OCI-LY1 (cell line): ENCODE measurements at regions not wholly inside any gene's neighbourhood (a gene's known extent, or its start where the extent isn't known, plus 50 kb on each side); places are given as distances from the start of the nearest gene placed in this dataset.
"Not testable (repeated sequence)": the region's sequence is repeated elsewhere in the genome, so short reads cannot be mapped to it uniquely, and the experiment has no call there.

Experiments used
- H2AFZ ChIP-seq: fragments of 200-600 bp; sonication (generic), shearing (Covaris generic); 2 replicates; pipeline ENCODE4 v1.6.0; 2014; ENCODE audit warnings: antibody characterized with exemption, mild to moderate bottlenecking, low read length
- H3F3A ChIP-seq: fragments of 200-600 bp; sonication (generic), shearing (Covaris generic); 2 replicates; pipeline ENCODE4 v1.6.0; 2014; ENCODE audit warnings: mild to moderate bottlenecking, antibody characterized with exemption, low read length, moderate library complexity; ENCODE audit not compliant: insufficient read depth
- H3K27ac ChIP-seq: fragments of 200-600 bp; sonication (generic); 2 replicates; pipeline ENCODE4 v1.5.1; 2014; ENCODE audit warnings: low read length, mixed run types, mild to moderate bottlenecking, low read depth; ENCODE audit not compliant: poor library complexity, severe bottlenecking
- H3K27me3 ChIP-seq: fragments of 200-600 bp; sonication (generic); 2 replicates; pipeline ENCODE4 v1.6.0; 2014; ENCODE audit warnings: antibody characterized with exemption, mild to moderate bottlenecking, low read length, moderate library complexity; ENCODE audit not compliant: insufficient read depth
- H3K36me3 ChIP-seq: fragments of 200-600 bp; sonication (generic); 2 replicates; pipeline ENCODE4 v1.6.1; 2014; ENCODE audit warnings: mild to moderate bottlenecking, antibody characterized with exemption, low read length, moderate library complexity, mixed read lengths; ENCODE audit not compliant: insufficient read depth
- H3K4me1 ChIP-seq: fragments of 200-600 bp; sonication (generic); 2 replicates; pipeline ENCODE4 v1.5.1; 2014; ENCODE audit warnings: mild to moderate bottlenecking, low read length, moderate library complexity; ENCODE audit not compliant: insufficient read depth, severe bottlenecking
- H3K4me2 ChIP-seq: fragments of 200-600 bp; sonication (generic), shearing (Covaris generic); 2 replicates; pipeline ENCODE4 v1.6.1; 2014; ENCODE audit warnings: low read length
- H3K4me3 ChIP-seq: fragments of 200-600 bp; sonication (generic); 2 replicates; pipeline ENCODE4 v1.5.1; 2014; ENCODE audit warnings: low read length, low read depth, mild to moderate bottlenecking, mixed read lengths; ENCODE audit not compliant: poor library complexity, severe bottlenecking
- H3K79me2 ChIP-seq: fragments of 200-600 bp; shearing (Covaris generic); 2 replicates; pipeline ENCODE4 v1.6.1; 2016; ENCODE audit warnings: mixed run types, low read length, mixed read lengths; ENCODE audit not compliant: insufficient read depth
- H3K9ac ChIP-seq: fragments of 200-600 bp; sonication (generic), shearing (Covaris generic); 2 replicates; pipeline ENCODE4 v1.6.1; 2014; ENCODE audit warnings: mild to moderate bottlenecking, low read length, mixed read lengths
- H3K9me2 ChIP-seq: fragments of 200-600 bp; sonication (generic), shearing (Covaris generic); 2 replicates; pipeline ENCODE4 v1.6.1; 2014; ENCODE audit warnings: low read depth, mild to moderate bottlenecking, low read length, mixed read lengths
- H3K9me3 ChIP-seq: fragments of 200-600 bp; shearing (Covaris generic); 2 replicates; pipeline ENCODE4 v1.6.1; 2014; ENCODE audit warnings: low read length, mixed read lengths
- H4K20me1 ChIP-seq: fragments of 200-600 bp; sonication (generic), shearing (Covaris generic); 2 replicates; pipeline ENCODE4 v1.6.0; 2016; ENCODE audit warnings: mild to moderate bottlenecking, low read length; ENCODE audit not compliant: insufficient read depth
- EZH2 ChIP-seq: fragments of 200-600 bp; sonication (generic), shearing (Covaris generic); IDR thresholded peaks from 2 replicates; pipeline ENCODE4 v1.8.0; 2017; ENCODE audit warnings: borderline replicate concordance, mixed run types, mild to moderate bottlenecking, antibody characterized with exemption, low read length, moderate library complexity, mixed read lengths
- TF ChIP-seq, protein P1 (sequence below): fragments of 200-600 bp; sonication (generic), shearing (Covaris generic); IDR thresholded peaks from 2 replicates; pipeline ENCODE4 v1.5.1; 2017; ENCODE audit warnings: mild to moderate bottlenecking, antibody characterized with exemption, low read length, moderate library complexity, mixed read lengths

- Histone ChIP-seq H3K4me3 (no peak overlapping the region), H3K79me2 (no peaks in the 10 kb centered on the region), H3K36me3 (no peaks in the 10 kb centered on the region), H3K9me3 (no peaks in the 10 kb centered on the region), H3K27ac (no peak overlapping the region), H3F3A (no peaks in the 10 kb centered on the region), H3K4me2 (no peak overlapping the region), H3K4me1 (no peaks in the 10 kb centered on the region), H3K9ac (no peak overlapping the region), H2AFZ (no peak overlapping the region), H4K20me1 (no peaks in the 10 kb centered on the region), H3K9me2 (no peaks in the 10 kb centered on the region), H3K27me3 (no peaks in the 10 kb centered on the region)
- TF ChIP-seq, protein P1, sequence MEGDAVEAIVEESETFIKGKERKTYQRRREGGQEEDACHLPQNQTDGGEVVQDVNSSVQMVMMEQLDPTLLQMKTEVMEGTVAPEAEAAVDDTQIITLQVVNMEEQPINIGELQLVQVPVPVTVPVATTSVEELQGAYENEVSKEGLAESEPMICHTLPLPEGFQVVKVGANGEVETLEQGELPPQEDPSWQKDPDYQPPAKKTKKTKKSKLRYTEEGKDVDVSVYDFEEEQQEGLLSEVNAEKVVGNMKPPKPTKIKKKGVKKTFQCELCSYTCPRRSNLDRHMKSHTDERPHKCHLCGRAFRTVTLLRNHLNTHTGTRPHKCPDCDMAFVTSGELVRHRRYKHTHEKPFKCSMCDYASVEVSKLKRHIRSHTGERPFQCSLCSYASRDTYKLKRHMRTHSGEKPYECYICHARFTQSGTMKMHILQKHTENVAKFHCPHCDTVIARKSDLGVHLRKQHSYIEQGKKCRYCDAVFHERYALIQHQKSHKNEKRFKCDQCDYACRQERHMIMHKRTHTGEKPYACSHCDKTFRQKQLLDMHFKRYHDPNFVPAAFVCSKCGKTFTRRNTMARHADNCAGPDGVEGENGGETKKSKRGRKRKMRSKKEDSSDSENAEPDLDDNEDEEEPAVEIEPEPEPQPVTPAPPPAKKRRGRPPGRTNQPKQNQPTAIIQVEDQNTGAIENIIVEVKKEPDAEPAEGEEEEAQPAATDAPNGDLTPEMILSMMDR: no peak
- TF ChIP-seq EZH2: no peak
Observed at GRCh38 chr2:65969161-65969560, 465.8 kb upstream of the MEIS1 start.

GRCh38 chr2:65963303-65963702 lies 471.6 kb upstream of the MEIS1 start:
- H4K20me1 ChIP-seq, H3K4me1 ChIP-seq, H3K4me3 ChIP-seq, H3K27me3 ChIP-seq, H3K27ac ChIP-seq, H3K9me3 ChIP-seq, H3K4me2 ChIP-seq, H2AFZ ChIP-seq, H3K79me2 ChIP-seq, H3K36me3 ChIP-seq, H3K9me2 ChIP-seq, H3F3A ChIP-seq, H3K9ac ChIP-seq: not testable (repeated sequence)

DNA sequence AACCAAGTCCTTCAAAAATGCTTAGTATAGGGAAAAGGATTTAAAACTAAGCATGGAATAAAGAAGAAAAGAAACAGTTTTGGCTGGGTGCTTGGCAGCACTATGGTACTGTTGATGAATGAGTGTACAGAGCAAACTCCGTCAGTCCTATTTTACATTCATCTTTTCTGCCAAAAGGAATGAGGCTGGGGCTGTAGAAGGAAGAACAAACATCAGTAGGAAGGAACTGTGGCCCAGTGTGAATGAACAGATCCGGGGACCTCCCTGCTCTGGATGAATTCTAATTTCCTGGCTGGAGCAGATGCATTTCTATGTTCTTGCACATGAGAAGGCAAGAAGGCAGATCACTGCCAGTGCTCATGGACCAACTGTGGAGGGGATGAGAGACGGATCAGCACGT lies 474.0 kb upstream of the MEIS1 start:
- H3K27ac ChIP-seq: no peak overlapping the region
- no peaks in the 10 kb centered on the region for H3K27me3 ChIP-seq

DNA sequence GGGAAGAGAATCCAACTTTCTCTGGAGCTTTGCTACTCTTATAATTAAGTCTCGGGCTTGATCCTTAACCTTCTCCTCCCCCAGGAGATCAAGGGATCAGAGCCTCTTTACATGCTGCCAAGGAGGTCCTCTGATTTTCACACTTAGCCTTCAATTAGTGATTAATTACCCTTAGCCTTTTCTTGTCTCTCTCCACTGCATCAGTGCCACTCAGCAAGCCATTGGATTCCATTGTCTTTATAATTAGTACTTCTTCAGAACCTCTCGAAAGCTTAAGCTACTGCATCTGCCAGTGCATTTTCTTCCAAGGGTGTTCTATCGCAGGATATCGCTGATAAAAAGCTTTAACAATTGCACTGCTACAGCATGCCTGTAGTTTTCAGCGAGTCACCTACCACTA lies 477.0 kb upstream of the MEIS1 start:
- no peak overlapping the region for H3K4me2 ChIP-seq
- H3F3A ChIP-seq: no peaks in the 10 kb centered on the region
- H4K20me1 ChIP-seq: no peaks in the 10 kb centered on the region
- no peak for TF ChIP-seq EZH2
- TF ChIP-seq, protein P1: no peak
- no peak overlapping the region for H3K9ac ChIP-seq
- no peaks in the 10 kb centered on the region for H3K79me2 ChIP-seq
- no peaks in the 10 kb centered on the region for H3K9me3 ChIP-seq
- H3K9me2 ChIP-seq: no peaks in the 10 kb centered on the region
- H3K27ac ChIP-seq: no peak overlapping the region
- H3K27me3 ChIP-seq: no peaks in the 10 kb centered on the region
- no peak overlapping the region for H2AFZ ChIP-seq
- no peaks in the 10 kb centered on the region for H3K36me3 ChIP-seq
- no peak overlapping the region for H3K4me3 ChIP-seq
- H3K4me1 ChIP-seq: no peaks in the 10 kb centered on the region

More for the DNA sequence above, 474.0 kb upstream of the MEIS1 start:
- Histone ChIP-seq H3K9me3 (no peaks in the 10 kb centered on the region), H3F3A (no peaks in the 10 kb centered on the region), H3K36me3 (no peaks in the 10 kb centered on the region), H3K9me2 (no peaks in the 10 kb centered on the region), H4K20me1 (no peaks in the 10 kb centered on the region), H3K4me1 (no peaks in the 10 kb centered on the region), H3K9ac (no peak overlapping the region), H3K4me2 (no peak overlapping the region), H3K79me2 (no peaks in the 10 kb centered on the region), H2AFZ (no peak overlapping the region), H3K4me3 (no peak overlapping the region)
- TF ChIP-seq, protein P1: no peak
- no peak for TF ChIP-seq EZH2
